HG03175 (cell line): ENCODE measurements at regions not wholly inside any gene's neighbourhood (a gene's known extent, or its start where the extent isn't known, plus 50 kb on each side); places are given as distances from the start of the nearest gene placed in this dataset.
"Not testable (repeated sequence)": the region's sequence is repeated elsewhere in the genome, so short reads cannot be mapped to it uniquely, and the experiment has no call there.

Experiments used
- ATAC-seq: cut with Tn5 transposase; IDR thresholded peaks from one replicate; pipeline ENCODE4 v1.9.1; 2021; ENCODE audit warnings: mild to moderate bottlenecking, moderate library complexity; ENCODE audit not compliant: unreplicated experiment

- ATAC-seq = no peak
Observed at GRCh38 chr5:86332851-86333250, 284.9 kb upstream of the COX7C start.

- ATAC-seq = no peak
Observed at GRCh38 chr5:86337667-86338460, 279.9 kb upstream of the COX7C start.

DNA sequence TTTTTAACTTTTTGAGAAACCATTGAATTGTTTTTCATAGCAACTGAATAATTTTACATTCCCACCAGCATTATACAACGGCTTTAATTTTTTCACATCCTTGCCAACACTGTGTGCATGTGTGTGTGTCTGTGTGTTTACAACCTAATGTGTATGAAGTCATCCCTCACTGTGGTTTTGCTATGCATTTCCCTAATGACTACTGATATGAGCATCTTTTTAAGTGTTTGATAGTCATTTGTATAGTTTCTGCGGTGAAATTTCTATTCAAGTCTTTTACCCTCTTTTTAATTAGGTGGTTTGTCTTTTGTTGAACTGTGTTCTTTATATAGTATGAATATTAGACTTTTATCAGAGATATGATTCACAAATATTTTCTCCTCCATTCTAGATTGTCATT is 263.1 kb upstream of the COX7C start:
- peak; percentile 73 for ATAC-seq

DNA sequence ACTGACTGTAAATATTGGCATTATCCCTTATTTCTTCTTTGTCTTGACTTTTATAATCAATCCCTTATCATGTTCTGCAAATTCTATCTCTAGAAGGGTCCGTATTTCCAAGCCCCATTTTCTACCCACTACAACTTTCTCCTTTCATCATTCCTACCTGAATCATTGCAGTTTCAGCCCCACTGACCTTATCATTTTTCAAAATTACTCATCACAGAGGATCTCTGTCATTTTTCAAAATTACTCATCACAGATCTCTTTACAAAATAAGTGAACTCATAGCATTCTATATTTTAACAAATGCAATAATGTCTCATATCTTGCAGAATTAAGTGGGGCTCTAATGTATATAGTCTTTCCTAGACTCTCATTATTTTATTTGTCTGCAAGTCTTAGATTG is 256.9 kb upstream of the COX7C start:
- ATAC-seq = no peak

GRCh38 chr5:86371061-86371460 is 246.7 kb upstream of the COX7C start:
- no peak for ATAC-seq

GRCh38 chr5:86374611-86375010 is 243.1 kb upstream of the COX7C start:
- no peak for ATAC-seq

DNA sequence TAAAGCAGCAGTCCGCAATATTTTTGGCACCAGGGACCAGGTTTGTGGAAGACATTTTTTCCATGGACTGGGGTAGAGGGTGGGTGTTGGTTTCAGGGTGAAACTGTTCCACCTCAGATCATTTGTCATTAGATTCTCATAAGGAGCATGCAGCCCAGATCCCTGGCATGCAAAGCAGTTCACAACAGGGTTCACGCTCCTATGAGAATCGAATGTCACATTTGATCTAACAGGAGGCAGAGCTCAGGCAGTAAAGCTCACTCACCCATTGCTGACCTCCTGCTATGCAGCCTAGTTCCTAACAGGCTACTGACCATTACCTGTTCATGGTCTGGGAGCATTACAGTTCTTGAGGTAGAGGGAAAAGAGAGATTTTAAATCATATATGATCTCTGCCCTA is 241.5 kb upstream of the COX7C start:
- no peak for ATAC-seq

- no peak for ATAC-seq
Observed at GRCh38 chr5:86403190-86403589, 214.6 kb upstream of the COX7C start.

DNA sequence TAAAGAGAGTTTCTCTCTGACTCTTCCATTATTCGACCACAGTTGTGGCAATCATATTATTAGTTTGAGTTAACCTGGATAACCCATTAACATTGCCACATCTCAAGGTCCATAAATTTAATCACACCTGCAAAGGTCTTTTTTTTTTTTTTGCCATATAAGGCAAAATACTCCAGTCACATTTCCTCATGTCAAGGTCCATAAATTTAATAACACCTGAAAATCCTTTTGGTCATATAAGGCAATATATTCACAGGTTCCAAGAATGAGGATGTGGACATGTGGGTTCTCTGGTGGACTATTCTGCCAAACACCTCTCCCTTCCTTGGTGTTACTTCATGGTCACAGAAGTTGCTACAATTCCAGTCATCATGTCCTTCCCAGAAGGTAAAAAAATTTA is 213.5 kb upstream of the COX7C start:
- ATAC-seq = no peak

- ATAC-seq = no peak
Observed at GRCh38 chr5:86407711-86408110, 210.0 kb upstream of the COX7C start.

DNA sequence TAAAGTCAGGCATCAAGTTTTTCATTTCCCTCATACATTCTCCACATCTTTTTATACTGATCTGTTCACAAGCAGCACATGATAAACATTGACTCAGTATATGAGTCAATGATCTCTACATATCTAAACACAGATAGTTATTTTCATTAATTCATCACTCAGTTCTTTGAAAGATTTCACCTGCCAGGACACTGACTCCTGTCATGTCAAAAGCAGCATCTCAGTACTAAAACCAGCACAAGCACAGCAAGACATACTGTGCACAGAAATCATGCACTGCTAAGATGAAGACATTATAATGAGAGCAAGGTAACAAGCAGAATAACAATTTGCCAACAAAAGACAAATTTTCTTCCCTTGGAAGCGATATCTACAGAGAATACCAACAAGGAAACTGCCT is 206.1 kb upstream of the COX7C start:
- ATAC-seq = no peak

GRCh38 chr5:86427158-86427557 is 190.6 kb upstream of the COX7C start:
- ATAC-seq = no peak

DNA sequence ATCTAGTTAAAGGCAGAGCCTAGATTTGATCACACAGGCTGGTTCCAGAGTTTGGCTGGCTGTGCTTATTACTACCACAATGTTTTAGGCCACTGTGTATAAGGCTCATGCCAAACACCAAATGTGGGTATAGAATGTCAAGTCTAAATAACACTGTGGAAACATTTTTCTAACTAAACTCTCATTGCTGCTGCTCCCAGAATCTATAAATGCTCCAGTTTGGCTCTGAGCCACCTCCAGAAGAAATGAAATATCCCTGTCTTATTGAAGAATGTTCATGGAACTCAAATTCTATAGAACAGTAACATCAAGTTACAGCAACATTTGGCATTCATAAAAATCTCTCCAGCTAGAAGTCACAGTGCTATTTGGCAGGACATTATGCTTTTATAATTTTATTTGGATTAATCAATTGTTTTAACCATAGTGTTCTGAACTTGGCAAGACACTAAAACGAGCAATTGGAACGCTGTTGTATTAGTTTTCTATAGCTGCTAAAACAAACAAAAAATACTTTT is 178.1 kb upstream of the COX7C start:
- ATAC-seq = no peak

- no peak for ATAC-seq
Observed at GRCh38 chr5:86442036-86442745, 175.6 kb upstream of the COX7C start.

GRCh38 chr5:86447362-86447761 is 170.4 kb upstream of the COX7C start:
- no peak for ATAC-seq

DNA sequence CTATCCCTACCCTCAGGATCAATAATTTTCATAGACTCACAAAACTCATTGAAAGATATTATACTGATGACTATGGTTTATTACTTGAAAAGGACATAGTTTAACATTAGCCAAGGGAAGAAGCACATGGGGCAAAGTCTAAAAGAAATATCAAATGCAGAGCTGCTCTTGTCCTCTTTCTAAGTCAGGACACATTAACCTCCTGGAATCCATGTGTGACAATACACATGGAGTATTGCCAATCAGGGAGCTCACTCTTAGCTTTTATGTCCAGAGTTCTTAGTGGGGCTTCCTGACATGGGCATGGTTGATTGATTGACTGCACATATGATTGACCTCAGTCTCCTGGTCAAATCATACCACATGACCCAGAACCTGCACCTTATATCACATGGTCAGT is 165.5 kb upstream of the COX7C start:
- ATAC-seq = no peak

GRCh38 chr5:86460519-86460918 is 157.2 kb upstream of the COX7C start:
- no peak for ATAC-seq

DNA sequence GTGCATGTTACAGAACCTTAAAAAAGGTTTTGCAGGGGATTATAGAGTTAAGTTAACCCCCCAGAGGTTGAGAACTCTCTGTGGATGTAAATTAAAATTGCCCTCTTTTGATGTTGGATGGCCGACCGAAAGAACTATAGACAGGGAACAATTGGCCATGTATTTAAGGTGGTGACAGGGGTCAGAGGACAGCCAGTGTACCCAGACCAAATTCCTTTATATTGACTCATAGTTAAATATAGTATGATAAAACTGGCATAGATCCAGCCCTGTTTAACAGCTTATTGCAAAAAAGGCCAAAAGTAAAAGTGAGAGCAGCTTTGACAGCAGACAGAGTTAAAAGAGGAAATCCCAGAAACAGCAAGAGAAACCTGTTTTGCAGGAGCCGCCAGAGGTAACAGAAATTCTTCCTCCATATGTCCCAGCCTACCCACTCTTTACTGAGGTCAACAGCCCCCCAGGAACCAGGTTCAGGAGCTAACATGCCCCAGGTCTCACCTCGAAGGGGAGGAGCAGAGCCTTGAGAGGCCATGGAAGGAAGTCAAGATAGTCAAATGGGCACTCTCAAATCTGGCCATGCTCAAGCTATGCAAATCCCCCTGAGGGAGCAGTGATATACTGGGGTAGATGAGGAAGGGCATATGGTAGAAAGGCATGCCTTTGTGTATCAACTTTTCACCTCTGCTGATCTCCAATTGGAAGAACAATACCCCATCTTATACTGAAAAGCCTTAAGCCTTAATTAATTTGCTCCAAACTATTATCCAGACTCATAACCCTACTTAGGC is 156.4 kb upstream of the COX7C start:
- no peak for ATAC-seq

GRCh38 chr5:86463339-86463738 is 154.4 kb upstream of the COX7C start:
- no peak for ATAC-seq

DNA sequence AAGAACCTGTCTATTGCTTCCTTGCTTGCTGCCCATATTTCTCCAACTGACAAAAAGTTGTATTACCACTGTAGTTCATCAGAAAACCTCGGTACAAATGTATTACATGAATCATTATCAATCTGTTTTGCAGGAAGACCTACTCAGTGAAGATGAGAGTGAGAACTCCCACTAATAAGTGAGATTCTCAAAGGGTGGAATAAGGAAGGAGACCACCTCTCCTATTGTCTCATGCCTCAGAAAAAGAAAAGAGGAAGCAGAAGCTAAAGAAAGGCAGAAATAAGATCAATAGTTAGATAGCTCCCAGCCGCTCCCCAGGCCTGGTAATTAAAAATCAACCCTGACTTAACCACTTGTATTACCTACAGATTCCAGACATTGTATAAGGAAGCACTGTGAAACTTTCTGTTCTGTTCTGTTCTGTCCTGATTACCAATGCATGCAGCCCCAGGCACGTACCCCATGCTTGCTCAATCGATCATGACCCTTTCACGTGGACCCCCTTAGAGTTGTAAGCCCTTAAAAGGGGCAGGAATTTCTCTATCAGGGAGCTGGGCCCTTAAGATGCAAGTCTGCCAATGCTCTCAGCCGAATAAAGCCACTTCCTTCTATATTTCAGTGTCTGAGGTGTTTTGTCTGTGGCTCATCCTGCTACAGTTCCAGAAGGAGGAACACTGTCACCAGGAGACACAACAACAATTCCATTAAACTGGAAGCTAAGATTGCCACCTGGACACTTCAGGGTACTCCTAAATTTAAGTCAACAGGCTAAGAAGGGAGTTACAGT is 152.5 kb upstream of the COX7C start:
- no peak for ATAC-seq

DNA sequence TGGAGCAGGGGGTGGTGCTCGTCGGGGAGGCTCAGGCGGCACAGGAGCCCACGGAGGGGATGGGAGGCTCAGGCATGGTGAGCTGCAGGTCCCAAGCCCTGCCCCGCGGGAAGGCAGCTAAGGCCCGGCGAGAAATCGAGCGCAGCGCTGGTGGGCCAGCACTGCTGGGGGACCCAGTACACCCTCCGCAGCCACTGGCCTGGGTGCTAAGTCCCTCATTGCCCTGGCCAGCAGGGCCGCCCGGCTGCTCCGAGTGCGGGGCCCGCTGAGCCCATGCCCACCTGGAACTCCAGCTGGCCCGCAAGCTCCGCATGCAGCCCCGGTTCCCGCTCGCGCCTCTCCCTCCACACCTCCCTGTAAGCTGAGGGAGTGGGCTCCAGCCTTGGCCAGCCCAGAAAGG is 151.0 kb upstream of the COX7C start:
- ATAC-seq = not testable (repeated sequence)
